DOHH2 (cell line): ENCODE measurements at regions not wholly inside any gene's neighbourhood (a gene's known extent, or its start where the extent isn't known, plus 50 kb on each side); places are given as distances from the start of the nearest gene placed in this dataset.

ENCODE experiments used
- H3F3A ChIP-seq: fragments of 200-600 bp; sonication (generic), shearing (Covaris generic); 2 replicates; pipeline ENCODE4 v1.6.0; 2016; ENCODE audit warnings: antibody characterized with exemption, mild to moderate bottlenecking; ENCODE audit not compliant: control insufficient read depth, insufficient read depth
- H3K27ac ChIP-seq: fragments of 200-600 bp; sonication (generic); 2 replicates; pipeline ENCODE4 v1.5.1; 2014; ENCODE audit warnings: low read depth, mild to moderate bottlenecking, low read length, moderate library complexity
- H3K27me3 ChIP-seq: fragments of 200-600 bp; sonication (generic); 2 replicates; pipeline ENCODE4 v1.6.1; 2014; ENCODE audit warnings: mild to moderate bottlenecking, low read length, mixed read lengths; ENCODE audit not compliant: control insufficient read depth
- H3K36me3 ChIP-seq: fragments of 200-600 bp; sonication (generic); 2 replicates; pipeline ENCODE4 v1.6.1; 2014; ENCODE audit warnings: mild to moderate bottlenecking, low read length, moderate library complexity, mixed read lengths; ENCODE audit not compliant: control insufficient read depth
- H3K4me1 ChIP-seq: fragments of 200-600 bp; sonication (generic); 2 replicates; pipeline ENCODE4 v1.6.1; 2014; ENCODE audit warnings: mild to moderate bottlenecking, low read length, mixed read lengths; ENCODE audit not compliant: control insufficient read depth
- H3K4me2 ChIP-seq: fragments of 200-600 bp; sonication (generic); 2 replicates; pipeline ENCODE4 v1.6.0; 2014; ENCODE audit warnings: mild to moderate bottlenecking, low read length, moderate library complexity
- H3K4me3 ChIP-seq: fragments of 200-600 bp; sonication (generic); 2 replicates; pipeline ENCODE4 v1.5.1; 2014; ENCODE audit warnings: mild to moderate bottlenecking, low read length, mixed read lengths
- H3K79me2 ChIP-seq: fragments of 200-600 bp; sonication (generic); 2 replicates; pipeline ENCODE4 v1.6.1; 2014; ENCODE audit warnings: mild to moderate bottlenecking, low read length, mixed read lengths; ENCODE audit not compliant: control insufficient read depth
- H3K9me2 ChIP-seq: fragments of 200-600 bp; sonication (generic); replicated peaks from 2 replicates; pipeline ENCODE4 v1.6.1; 2014; ENCODE audit warnings: mild to moderate bottlenecking, low read length, mixed read lengths; ENCODE audit not compliant: control insufficient read depth
- H3K9me3 ChIP-seq: fragments of 200-600 bp; sonication (generic); 2 replicates; pipeline ENCODE4 v1.6.1; 2014; ENCODE audit warnings: antibody characterized with exemption, low read length, mixed read lengths; ENCODE audit not compliant: control insufficient read depth, insufficient read depth
- H4K20me1 ChIP-seq: fragments of 200-600 bp; sonication (generic); 2 replicates; pipeline ENCODE4 v1.6.0; 2014; ENCODE audit warnings: low read depth, mild to moderate bottlenecking, antibody characterized with exemption, low read length, moderate library complexity; ENCODE audit not compliant: control insufficient read depth, insufficient read depth
- EZH2phosphoT487 ChIP-seq: fragments of 200-600 bp; sonication (generic); IDR thresholded peaks from 2 replicates; pipeline ENCODE4 v1.6.1; 2017; ENCODE audit warnings: borderline replicate concordance, mild to moderate bottlenecking, antibody characterized with exemption, low read length, moderate library complexity, mixed read lengths
- TF ChIP-seq, protein P1 (sequence below): fragments of 200-600 bp; sonication (generic); IDR thresholded peaks from one replicate; pipeline ENCODE4 v1.5.1; 2014; ENCODE audit warnings: antibody characterized with exemption, mild to moderate bottlenecking, low read depth, low read length; ENCODE audit not compliant: poor library complexity, severe bottlenecking

DNA sequence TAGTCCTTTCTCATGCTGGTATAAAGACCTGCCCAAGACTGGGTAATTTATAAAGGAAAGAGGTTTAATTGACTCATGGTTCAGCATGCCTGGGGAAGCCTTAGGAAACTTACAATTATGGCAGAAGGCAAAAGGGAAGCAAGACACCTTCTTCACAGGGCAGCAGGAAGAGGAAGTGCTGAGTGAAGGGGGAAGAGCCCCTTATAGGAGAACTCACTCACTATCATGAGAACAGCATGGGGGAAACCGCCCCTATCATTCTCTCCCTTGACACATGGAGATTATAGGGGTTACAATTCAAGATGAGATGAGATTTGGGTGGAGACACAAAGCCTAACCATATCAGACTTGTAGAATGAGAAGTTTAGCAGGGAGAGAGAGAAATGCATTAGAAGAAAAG lies 373.3 kb upstream of the DIAPH2 start:
- Histone ChIP-seq H3K4me3 (no peak overlapping the region), H3K27ac (no peak overlapping the region), H3K79me2 (no peaks in the 10 kb centered on the region), H4K20me1 (no peaks in the 10 kb centered on the region), H3K4me1 (no peaks in the 10 kb centered on the region), H3F3A (no peaks in the 10 kb centered on the region), H3K36me3 (no peaks in the 10 kb centered on the region), H3K27me3 (no peaks in the 10 kb centered on the region), H3K4me2 (no peak overlapping the region), H3K9me3 (no peaks in the 10 kb centered on the region), H3K9me2 (no peaks in the 10 kb centered on the region)
- TF ChIP-seq, protein P1, sequence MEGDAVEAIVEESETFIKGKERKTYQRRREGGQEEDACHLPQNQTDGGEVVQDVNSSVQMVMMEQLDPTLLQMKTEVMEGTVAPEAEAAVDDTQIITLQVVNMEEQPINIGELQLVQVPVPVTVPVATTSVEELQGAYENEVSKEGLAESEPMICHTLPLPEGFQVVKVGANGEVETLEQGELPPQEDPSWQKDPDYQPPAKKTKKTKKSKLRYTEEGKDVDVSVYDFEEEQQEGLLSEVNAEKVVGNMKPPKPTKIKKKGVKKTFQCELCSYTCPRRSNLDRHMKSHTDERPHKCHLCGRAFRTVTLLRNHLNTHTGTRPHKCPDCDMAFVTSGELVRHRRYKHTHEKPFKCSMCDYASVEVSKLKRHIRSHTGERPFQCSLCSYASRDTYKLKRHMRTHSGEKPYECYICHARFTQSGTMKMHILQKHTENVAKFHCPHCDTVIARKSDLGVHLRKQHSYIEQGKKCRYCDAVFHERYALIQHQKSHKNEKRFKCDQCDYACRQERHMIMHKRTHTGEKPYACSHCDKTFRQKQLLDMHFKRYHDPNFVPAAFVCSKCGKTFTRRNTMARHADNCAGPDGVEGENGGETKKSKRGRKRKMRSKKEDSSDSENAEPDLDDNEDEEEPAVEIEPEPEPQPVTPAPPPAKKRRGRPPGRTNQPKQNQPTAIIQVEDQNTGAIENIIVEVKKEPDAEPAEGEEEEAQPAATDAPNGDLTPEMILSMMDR: no peak
- no peak for TF ChIP-seq EZH2phosphoT487

DNA sequence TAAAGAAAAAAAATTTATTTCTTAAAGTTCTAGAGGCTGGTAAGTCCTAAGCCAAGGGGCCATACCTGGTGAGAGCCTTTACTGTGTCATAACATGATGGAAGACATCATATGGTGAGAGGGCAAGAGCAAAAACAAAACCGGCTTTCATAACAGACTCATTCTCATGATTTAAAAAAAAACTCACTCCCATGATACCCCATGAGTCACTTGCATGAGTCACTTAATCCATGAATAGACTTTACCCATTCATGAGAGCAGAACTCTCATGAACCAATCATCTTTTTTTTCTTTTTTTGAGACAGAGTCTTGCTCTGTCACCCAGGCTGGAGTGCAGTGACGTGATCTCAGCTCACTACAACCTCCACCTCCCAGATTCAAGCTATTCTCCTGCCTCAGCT lies 369.7 kb upstream of the DIAPH2 start:
- Histone ChIP-seq H3K9me2 (no peaks in the 10 kb centered on the region), H3K79me2 (no peaks in the 10 kb centered on the region), H3K27me3 (no peaks in the 10 kb centered on the region), H3F3A (no peaks in the 10 kb centered on the region), H3K4me3 (no peak overlapping the region), H4K20me1 (no peaks in the 10 kb centered on the region), H3K4me2 (no peak overlapping the region), H3K9me3 (no peaks in the 10 kb centered on the region), H3K36me3 (no peaks in the 10 kb centered on the region), H3K27ac (no peak overlapping the region), H3K4me1 (no peaks in the 10 kb centered on the region)
- TF ChIP-seq, protein P1: no peak
- no peak for TF ChIP-seq EZH2phosphoT487

DNA sequence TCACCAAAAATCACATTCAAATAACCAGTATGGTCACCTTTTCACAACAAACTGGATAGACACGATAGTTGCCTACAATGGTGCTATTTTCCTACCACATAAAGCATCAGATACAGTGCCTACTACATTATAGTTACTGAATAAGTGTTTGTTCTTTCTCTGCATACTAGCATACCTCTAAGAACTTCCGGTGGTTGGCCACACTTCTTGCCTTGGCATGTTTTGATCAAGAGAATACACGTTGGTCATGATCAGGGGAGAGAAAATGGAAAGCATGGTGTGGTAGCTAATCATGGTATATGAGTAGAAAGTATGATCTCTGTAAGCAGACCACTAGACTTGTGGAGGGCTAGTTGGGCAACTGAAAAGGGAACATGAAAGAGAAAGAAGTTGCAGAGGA lies 322.8 kb upstream of the DIAPH2 start:
- H3F3A ChIP-seq: no peaks in the 10 kb centered on the region
- no peaks in the 10 kb centered on the region for H3K9me3 ChIP-seq
- H3K36me3 ChIP-seq: no peaks in the 10 kb centered on the region
- no peaks in the 10 kb centered on the region for H4K20me1 ChIP-seq
- TF ChIP-seq, protein P1: no peak
- TF ChIP-seq EZH2phosphoT487: no peak
- H3K4me3 ChIP-seq: no peak overlapping the region
- no peak overlapping the region for H3K4me2 ChIP-seq
- no peaks in the 10 kb centered on the region for H3K4me1 ChIP-seq
- no peaks in the 10 kb centered on the region for H3K79me2 ChIP-seq
- H3K27ac ChIP-seq: no peak overlapping the region
- H3K27me3 ChIP-seq: no peaks in the 10 kb centered on the region
- no peaks in the 10 kb centered on the region for H3K9me2 ChIP-seq
